GM18868 (cell line): ENCODE measurements at regions not wholly inside any gene's neighbourhood (a gene's known extent, or its start where the extent isn't known, plus 50 kb on each side); places are given as distances from the start of the nearest gene placed in this dataset.
"Not testable (repeated sequence)": the region's sequence is repeated elsewhere in the genome, so short reads cannot be mapped to it uniquely, and the experiment has no call there.

Experiments
- ATAC-seq: cut with Tn5 transposase; IDR thresholded peaks from one replicate; pipeline ENCODE4 v1.9.1; 2021; ENCODE audit warnings: mild to moderate bottlenecking, moderate library complexity; ENCODE audit not compliant: unreplicated experiment

GRCh38 chr9:626114-626513 is 215.4 kb upstream of the DMRT1 start:
- not testable (repeated sequence) for ATAC-seq

- peak; percentile 72 for ATAC-seq
Measured at GRCh38 chr9:626596-626995, 214.9 kb upstream of the DMRT1 start.

- ATAC-seq: no peak
Measured at GRCh38 chr9:627336-627970, 214.0 kb upstream of the DMRT1 start.

- no peak for ATAC-seq
Measured at GRCh38 chr9:629146-629545, 212.4 kb upstream of the DMRT1 start.

GRCh38 chr9:630817-631216 is 210.7 kb upstream of the DMRT1 start:
- no peak for ATAC-seq

- no peak for ATAC-seq
Measured at GRCh38 chr9:631596-631995, 209.9 kb upstream of the DMRT1 start.

- no peak for ATAC-seq
Measured at GRCh38 chr9:633461-633860, 208.0 kb upstream of the DMRT1 start.

GRCh38 chr9:636931-637591 is 204.4 kb upstream of the DMRT1 start:
- ATAC-seq: no peak

- ATAC-seq: no peak
Measured at GRCh38 chr9:638152-638551, 203.3 kb upstream of the DMRT1 start.

GRCh38 chr9:642014-642413 is 199.5 kb upstream of the DMRT1 start:
- no peak for ATAC-seq

GRCh38 chr9:643966-644365 is 197.5 kb upstream of the DMRT1 start:
- no peak for ATAC-seq

- ATAC-seq: no peak
Measured at GRCh38 chr9:647522-647921, 194.0 kb upstream of the DMRT1 start.

GRCh38 chr9:649128-650074 is 192.1 kb upstream of the DMRT1 start:
- ATAC-seq: peak; percentile 72

- ATAC-seq: no peak
Measured at GRCh38 chr9:650362-650761, 191.1 kb upstream of the DMRT1 start.

GRCh38 chr9:651371-651770 is 190.1 kb upstream of the DMRT1 start:
- ATAC-seq: no peak

GRCh38 chr9:652914-653313 is 188.6 kb upstream of the DMRT1 start:
- ATAC-seq: no peak

- no peak for ATAC-seq
Measured at GRCh38 chr9:653421-653820, 188.1 kb upstream of the DMRT1 start.

GRCh38 chr9:653856-654387 is 187.6 kb upstream of the DMRT1 start:
- ATAC-seq: no peak

- ATAC-seq: no peak
Measured at GRCh38 chr9:655875-656274, 185.6 kb upstream of the DMRT1 start.

- ATAC-seq: no peak
Measured at GRCh38 chr9:656926-657568, 184.4 kb upstream of the DMRT1 start.

GRCh38 chr9:659286-659685 is 182.2 kb upstream of the DMRT1 start:
- no peak for ATAC-seq
